Liver (tissue), 3 donors: ENCODE measurements at regions not wholly inside any gene's neighbourhood (a gene's known extent, or its start where the extent isn't known, plus 50 kb on each side); places are given as distances from the start of the nearest gene placed in this dataset.

Source experiments
- ATF3 ChIP-seq: IDR thresholded peaks from 2 replicates; pipeline ENCODE4 v1.6.1; 2016; ENCODE audit warnings: antibody characterized with exemption
- CTCF ChIP-seq: fragments of 150-350 bp; IDR thresholded peaks from 2 replicates; pipeline ENCODE4 v1.5.1; 2017; ENCODE audit warnings: improper control_type of control experiment, low read depth, low read length; ENCODE audit not compliant: missing input control
- FOXA1 ChIP-seq: IDR thresholded peaks from 2 replicates; pipeline ENCODE4 v1.6.1; 2016; ENCODE audit warnings: antibody characterized with exemption
- FOXA2 ChIP-seq: IDR thresholded peaks from 2 replicates; pipeline ENCODE4 v1.6.1; 2016; ENCODE audit warnings: antibody characterized with exemption
- GABPA ChIP-seq, 2 donors: IDR thresholded peaks in 1 of 2; conservative IDR thresholded peaks in 1 of 2; 2 replicates each; pipeline ENCODE4 v1.6.1; 2016; ENCODE audit warnings: antibody characterized with exemption in 2 of 2, mild to moderate bottlenecking in 1 of 2, moderate library complexity in 1 of 2
- MAX ChIP-seq: IDR thresholded peaks from 2 replicates; pipeline ENCODE4 v1.6.1; 2016; ENCODE audit warnings: antibody characterized with exemption
- REST ChIP-seq: IDR thresholded peaks from 2 replicates; pipeline ENCODE4 v1.6.1; 2016; ENCODE audit warnings: antibody characterized with exemption, mild to moderate bottlenecking
- RXRA ChIP-seq, 2 donors: IDR thresholded peaks; 2 replicates each; pipeline ENCODE4 v1.6.1; 2017 to 2018; ENCODE audit warnings: antibody characterized with exemption in 2 of 2, mild to moderate bottlenecking in 1 of 2
- SP1 ChIP-seq: IDR thresholded peaks from 2 replicates; pipeline ENCODE4 v1.6.1; 2018; ENCODE audit warnings: antibody characterized with exemption, mild to moderate bottlenecking
- TAF1 ChIP-seq: conservative IDR thresholded peaks from 2 replicates; pipeline ENCODE4 v1.6.1; 2016; ENCODE audit warnings: antibody characterized with exemption, mild to moderate bottlenecking
- donor health status: healthy.
- donor health status: healthy.

- TF ChIP-seq MAX (no peak), CTCF (no peak), REST (no peak), GABPA (IDR thresholded peaks at IDR 0.05 in 1 of 2, conservative IDR thresholded peaks at IDR 0.05 in 1 of 2) (no peak), FOXA2 (no peak), ATF3 (no peak), SP1 (no peak), TAF1 (no peak), FOXA1 (no peak), RXRA (IDR thresholded peaks at IDR 0.05) (no peak)
Measured at GRCh38 chr4:187451776-187452175, 543.8 kb upstream of the ZFP42 start.
